ENCODE measurements at regions not wholly inside any gene's neighbourhood (a gene's known extent, or its start where the extent isn't known, plus 50 kb on each side); places are given as distances from the start of the nearest gene placed in this dataset.

DNA sequence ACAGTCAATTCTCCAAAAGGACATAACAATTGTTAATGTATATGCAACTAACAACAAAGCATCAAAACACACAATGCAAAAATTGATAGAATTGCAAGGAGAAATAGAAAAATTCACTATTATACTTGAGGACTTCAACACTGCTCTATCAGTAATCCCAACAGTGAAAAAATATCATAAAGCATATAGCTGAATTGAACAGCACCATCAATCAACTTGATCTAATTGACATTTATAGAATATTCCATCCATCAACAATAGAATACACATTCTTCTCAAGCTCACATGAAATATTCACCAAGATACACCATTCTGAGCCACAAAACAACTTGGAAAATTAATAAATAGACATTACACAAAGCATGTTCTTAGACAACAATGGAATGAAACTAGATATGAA is 60.1 kb upstream of the ASXL3 start:
- no peak for DNase-seq (ENCODE audit: low read depth in 4 of 4, low spot score in 3 of 4)

DNA sequence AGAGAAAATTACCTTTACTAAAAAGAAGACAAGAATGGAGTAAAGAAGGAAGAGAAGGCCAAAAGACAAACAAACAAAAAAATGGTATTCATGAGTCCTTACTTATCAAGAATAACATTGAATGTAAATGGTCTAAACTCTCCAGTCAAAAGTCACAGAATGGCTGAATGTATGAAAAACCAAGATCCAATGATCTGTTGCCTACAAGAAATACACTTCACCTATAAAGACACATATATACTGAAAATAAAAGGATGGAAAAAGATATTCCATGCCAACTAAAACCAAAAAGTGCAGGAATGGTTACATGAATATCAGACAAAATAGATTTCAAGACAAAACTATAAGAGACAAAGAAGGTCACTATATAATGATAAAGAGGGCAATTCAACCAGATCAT is 65.0 kb upstream of the ASXL3 start:
- DNase-seq (ENCODE audit: low read depth in 4 of 4, low spot score in 3 of 4), result no peak

DNA sequence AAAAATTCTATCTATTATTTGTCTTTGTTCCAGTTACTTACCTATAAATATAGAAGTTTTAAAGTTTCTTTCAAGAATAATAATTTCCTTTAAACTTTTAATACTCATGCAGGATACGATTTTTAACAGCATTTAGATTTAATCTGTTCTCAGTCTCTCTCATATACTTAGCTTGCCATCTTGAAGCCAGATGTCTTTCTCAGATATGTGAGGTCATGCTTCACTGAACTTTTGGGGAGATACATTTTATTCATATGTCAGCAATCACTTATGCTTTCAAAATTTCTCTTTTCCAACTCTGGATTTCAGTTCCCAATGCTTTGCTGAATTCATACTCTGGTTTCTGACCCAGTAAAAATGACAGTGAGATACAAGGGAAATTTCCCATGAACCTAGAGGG is 66.5 kb upstream of the CCDC178 start:
- DNase-seq (ENCODE audit: low read depth in 4 of 4, low spot score in 3 of 4), result no peak

DNA sequence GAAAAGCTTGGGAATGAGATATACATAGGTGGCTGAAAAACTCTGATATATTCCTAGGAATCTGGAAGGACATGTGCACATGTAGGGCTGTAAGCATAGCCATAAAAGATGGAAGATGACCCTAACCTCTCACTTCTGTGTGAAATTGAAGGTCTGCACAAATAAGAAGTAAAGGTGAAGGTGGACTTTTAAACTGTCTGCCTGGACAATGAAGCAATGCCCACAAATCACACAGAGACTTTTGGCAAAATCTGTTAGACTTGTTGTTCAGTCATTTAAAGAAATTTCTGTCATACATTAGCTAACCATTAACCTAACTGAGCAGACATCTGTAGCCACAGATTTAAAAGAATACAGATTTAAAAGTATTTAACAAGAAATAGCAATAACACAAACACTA is 65.3 kb upstream of the CCDC178 start:
- no peak for DNase-seq (ENCODE audit: low read depth in 4 of 4, low spot score in 3 of 4)

DNA sequence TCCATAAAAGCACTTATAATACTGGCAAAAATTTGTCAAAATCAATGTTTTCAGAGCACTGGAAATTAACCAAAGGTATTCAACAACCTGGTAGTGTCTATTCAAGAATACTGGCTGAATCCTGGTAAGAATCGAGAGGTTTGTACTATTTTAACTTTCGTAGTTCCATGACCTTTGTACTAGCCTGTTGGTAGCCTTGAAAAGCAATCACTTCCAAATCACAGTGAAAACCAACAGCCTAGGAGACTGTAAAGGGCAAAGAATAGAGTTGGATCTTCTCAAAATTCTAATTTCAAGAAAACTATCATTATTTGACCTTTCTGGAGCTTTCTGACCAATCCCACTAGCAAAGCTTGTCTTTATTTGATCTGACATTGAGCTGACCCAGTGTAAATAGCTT is 64.8 kb upstream of the CCDC178 start:
- no peak for DNase-seq (ENCODE audit: low read depth in 4 of 4, low spot score in 3 of 4)

DNA sequence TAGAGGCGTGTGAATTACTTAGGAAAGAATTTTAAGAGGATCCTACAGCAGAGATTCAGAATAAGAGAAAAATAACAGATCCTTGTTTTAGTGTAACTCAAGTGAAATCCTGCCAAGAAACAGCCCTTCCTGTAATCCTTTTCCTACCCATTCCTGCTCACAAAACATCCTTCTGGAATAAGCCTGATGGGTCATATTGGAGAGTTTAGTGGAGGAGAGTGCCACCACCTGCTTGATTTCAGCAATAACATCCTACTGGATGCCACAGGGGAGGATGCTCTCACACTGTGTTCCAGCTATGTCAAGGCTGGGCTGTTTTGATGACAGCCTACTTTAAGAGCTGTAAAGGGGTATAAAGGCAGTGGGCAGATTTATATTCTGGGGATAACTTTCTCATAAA is 54.8 kb upstream of the CCDC178 start:
- DNase-seq (ENCODE audit: low read depth in 4 of 4, low spot score in 3 of 4), result peak; percentile 8 to 23 (median 12)

All from right renal pelvis (tissue), 4 donors.